Tibial nerve (tissue), 4 donors: ENCODE measurements at regions not wholly inside any gene's neighbourhood (a gene's known extent, or its start where the extent isn't known, plus 50 kb on each side); places are given as distances from the start of the nearest gene placed in this dataset.

ENCODE experiments used
- DNase-seq, 2 donors: peaks; one replicate each; pipeline ENCODE4 v3.0.0-alpha.2; 2019; ENCODE audit warnings: low spot score in 2 of 2
- H3K27ac ChIP-seq, 4 donors: fragments of 200-600 bp; sonication (generic) in 3 of 4; one replicate each; pipeline ENCODE4 v1.5.1; 2017 to 2019; ENCODE audit warnings: mild to moderate bottlenecking in 1 of 4
- H3K27me3 ChIP-seq, 2 donors: fragments of 200-600 bp; sonication (generic) in 1 of 2; one replicate each; pipeline versions ENCODE4 v1.5.1 to v1.6.0; 2017 to 2019
- H3K36me3 ChIP-seq, 3 donors: fragments of 200-600 bp; sonication (generic); one replicate each; pipeline ENCODE4 v1.5.1; 2018 to 2019
- H3K4me1 ChIP-seq, 4 donors: fragments of 200-600 bp; sonication (generic) in 3 of 4; one replicate each; pipeline ENCODE4 v1.5.1; 2017 to 2019
- H3K4me3 ChIP-seq, 4 donors: fragments of 200-600 bp; sonication (generic) in 3 of 4; one replicate each; pipeline ENCODE4 v1.5.1; 2017 to 2019; ENCODE audit warnings: mild to moderate bottlenecking in 1 of 4, moderate library complexity in 1 of 4
- H3K9me3 ChIP-seq, 4 donors: fragments of 200-600 bp; sonication (generic) in 3 of 4; one replicate each; pipeline ENCODE4 v1.5.1; 2017 to 2019
- CTCF ChIP-seq, 5 experiments: fragments of 200-600 bp in 3 of 5; fragments of 450-650 bp in 2 of 5; sonication (generic) in 3 of 5; IDR thresholded peaks; one replicate each; pipeline ENCODE4 v1.5.1; 2016 to 2019; ENCODE audit warnings: antibody characterized with exemption in 5 of 5, mild to moderate bottlenecking in 3 of 5, moderate library complexity in 2 of 5
- EP300 ChIP-seq, 2 donors: sonication (generic); formaldehyde crosslinking; IDR thresholded peaks; one replicate each; pipeline ENCODE4 v1.6.1; 2017; ENCODE audit warnings: antibody characterized with exemption in 2 of 2, mild to moderate bottlenecking in 1 of 2
- POLR2A ChIP-seq, 2 donors: fragments of 450-650 bp; IDR thresholded peaks; one replicate each; pipeline ENCODE4 v1.6.1; 2017; ENCODE audit warnings: antibody characterized with exemption in 2 of 2, mild to moderate bottlenecking in 2 of 2, moderate library complexity in 2 of 2
- WGBS, 2 donors: methylation state at CpG; one replicate each; pipeline ENCODE4 v1.1.5; 2018; 5-methylcytosine and 5-hydroxymethylcytosine counted together

DNA sequence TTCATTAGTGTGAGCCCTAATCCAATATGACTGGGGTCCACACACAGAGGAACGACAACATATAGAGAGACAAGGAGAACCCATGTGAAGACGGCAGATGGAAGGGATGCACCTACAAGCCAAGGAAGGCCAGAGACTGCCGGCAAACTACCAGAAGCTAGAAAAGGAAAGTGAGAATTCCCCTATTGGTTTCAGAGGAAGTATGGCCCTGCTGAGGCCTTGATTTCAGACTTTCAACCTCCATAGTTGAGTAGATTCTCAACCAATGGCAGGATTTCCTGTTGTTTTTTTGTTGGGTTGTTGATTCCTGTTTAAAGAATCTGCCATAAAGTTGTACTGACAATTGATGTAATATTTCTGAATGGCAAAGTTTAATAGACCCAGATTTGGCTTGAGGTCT is 241.5 kb downstream of the SATB2 start:
- H3K9me3 ChIP-seq = peaks cover 0 to 18% (median 4%) of the 10 kb centered on the region in 4 donors
- no peak overlapping the region for H3K4me3 ChIP-seq
- DNase-seq = no peak
- no peaks in the 10 kb centered on the region for H3K36me3 ChIP-seq
- no peaks in the 10 kb centered on the region for H3K4me1 ChIP-seq
- WGBS, 2 donors = 92 to 95% methylated on average over 3 of the region's 3 CpGs
- H3K27me3 ChIP-seq = no peaks in the 10 kb centered on the region
- TF ChIP-seq CTCF (IDR thresholded peaks at IDR 0.05) (no peak), POLR2A (IDR thresholded peaks at IDR 0.05) (no peak), EP300 (IDR thresholded peaks at IDR 0.05) (no peak)
- H3K27ac ChIP-seq = no peak overlapping the region

- H3K4me3 ChIP-seq = no peak overlapping the region
- no peaks in the 10 kb centered on the region for H3K4me1 ChIP-seq
- 70 to 82% methylated on average over 2 of the region's 2 CpGs for WGBS, 2 donors
- no peak overlapping the region for H3K27ac ChIP-seq
- H3K36me3 ChIP-seq = no peaks in the 10 kb centered on the region
- no peak for DNase-seq
- TF ChIP-seq POLR2A (IDR thresholded peaks at IDR 0.05) = no peak
- no peak for TF ChIP-seq CTCF (IDR thresholded peaks at IDR 0.05)
- no peak for TF ChIP-seq EP300 (IDR thresholded peaks at IDR 0.05)
- H3K27me3 ChIP-seq = no peaks in the 10 kb centered on the region
- H3K9me3 ChIP-seq = peaks cover 0 to 16% (median 3%) of the 10 kb centered on the region in 4 donors
These were observed 250.7 kb downstream of the SATB2 start for GRCh38 chr2:199207011-199207410.

DNA sequence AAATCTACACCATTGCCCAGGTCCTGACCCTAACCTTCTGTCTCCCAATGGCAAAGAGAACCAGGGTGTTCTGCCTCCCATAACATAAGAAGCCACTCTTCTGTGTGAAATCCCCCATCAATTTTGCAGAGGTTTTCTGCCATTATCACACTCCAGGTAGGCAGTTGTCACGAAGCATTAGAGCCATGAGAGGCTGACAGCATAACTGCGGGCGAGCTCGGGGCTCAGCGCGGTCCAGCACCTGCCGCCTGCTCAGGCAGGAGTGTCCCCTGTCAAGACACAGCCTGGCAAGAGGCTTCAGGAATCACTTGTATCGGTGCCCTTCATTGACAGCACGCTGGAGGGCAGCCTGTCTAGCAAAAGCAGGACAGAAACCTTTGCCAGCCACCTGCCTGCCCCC is 251.2 kb downstream of the SATB2 start:
- H3K4me3 ChIP-seq = no peak overlapping the region
- TF ChIP-seq CTCF (IDR thresholded peaks at IDR 0.05) = no peak
- DNase-seq = no peak
- H3K27me3 ChIP-seq = no peaks in the 10 kb centered on the region
- no peak overlapping the region for H3K27ac ChIP-seq
- WGBS, 2 donors = 83 to 92% methylated on average over 3 to 9 of the region's 9 CpGs
- H3K4me1 ChIP-seq = no peaks in the 10 kb centered on the region
- no peaks in the 10 kb centered on the region for H3K36me3 ChIP-seq
- peaks cover 0 to 11% (median under 1%) of the 10 kb centered on the region in 4 donors for H3K9me3 ChIP-seq

- no peak for TF ChIP-seq POLR2A (IDR thresholded peaks at IDR 0.05)
- TF ChIP-seq EP300 (IDR thresholded peaks at IDR 0.05) = no peak
- TF ChIP-seq CTCF (IDR thresholded peaks at IDR 0.05) = no peak
- Histone ChIP-seq H3K27ac (no peak overlapping the region), H3K4me3 (no peak overlapping the region), H3K27me3 (no peaks in the 10 kb centered on the region), H3K36me3 (no peaks in the 10 kb centered on the region), H3K4me1 (no peaks in the 10 kb centered on the region), H3K9me3 (no peaks in the 10 kb centered on the region)
- WGBS, 2 donors = 40 to 45% methylated on average over 5 of the region's 5 CpGs
- DNase-seq = no peak
These were observed 254.8 kb downstream of the SATB2 start for GRCh38 chr2:199202964-199203363.

DNA sequence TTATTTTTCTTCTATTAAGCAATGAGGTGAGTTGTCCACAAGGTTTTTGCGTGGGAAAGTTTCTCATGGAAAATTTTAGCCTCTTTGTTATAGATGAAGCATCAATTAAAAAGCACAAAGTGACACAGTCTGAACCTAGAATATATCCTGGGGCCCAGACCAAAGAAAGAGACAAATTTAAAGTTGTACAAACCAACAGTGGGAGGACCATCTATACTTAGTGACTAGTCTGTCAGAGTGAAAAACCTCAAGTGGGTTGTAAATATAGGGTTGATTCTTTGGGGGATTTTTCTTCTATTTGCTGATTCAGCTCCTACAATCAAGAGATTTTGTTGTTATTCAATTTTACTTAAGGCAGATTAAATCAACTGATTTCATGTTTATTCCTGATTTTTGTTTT is 256.2 kb downstream of the SATB2 start:
- TF ChIP-seq EP300 (IDR thresholded peaks at IDR 0.05) (no peak), CTCF (IDR thresholded peaks at IDR 0.05) (no peak), POLR2A (IDR thresholded peaks at IDR 0.05) (no peak)
- Histone ChIP-seq H3K4me3 (no peak overlapping the region), H3K36me3 (no peaks in the 10 kb centered on the region), H3K27me3 (no peaks in the 10 kb centered on the region), H3K9me3 (no peaks in the 10 kb centered on the region), H3K4me1 (no peaks in the 10 kb centered on the region), H3K27ac (no peak overlapping the region)
- 70 to 94% methylated on average over 1 of the region's 1 CpG for WGBS, 2 donors
- no peak for DNase-seq
